GM12891 (cell line): ENCODE measurements at regions not wholly inside any gene's neighbourhood (a gene's known extent, or its start where the extent isn't known, plus 50 kb on each side); places are given as distances from the start of the nearest gene placed in this dataset.
"Not testable (repeated sequence)": the region's sequence is repeated elsewhere in the genome, so short reads cannot be mapped to it uniquely, and the experiment has no call there.

Source experiments
- DNase-seq: peaks from one replicate; pipeline ENCODE4 v3.0.0; 2011; ENCODE audit warnings: low spot score; ENCODE audit not compliant: insufficient read length
- FAIRE-seq: peaks from 2 replicates; lab custom pipeline; 2011; peaks lifted over from hg19 to GRCh38; lab: Jason Lieb, UNC
- PAX5 ChIP-seq: IDR thresholded peaks from 2 replicates; pipeline ENCODE4 v1.6.1; 2011; ENCODE audit warnings: low read length, moderate library complexity, mild to moderate bottlenecking; ENCODE audit not compliant: insufficient read depth, severe bottlenecking
- POLR2A ChIP-seq: IDR thresholded peaks from 2 replicates; pipeline ENCODE4 v1.6.1; 2011; ENCODE audit warnings: low read depth, low read length, control low read depth
- POLR2AphosphoS5 ChIP-seq: IDR thresholded peaks from 2 replicates; pipeline ENCODE4 v1.6.1; 2011; ENCODE audit warnings: low read depth, low read length, control low read depth
- POU2F2 ChIP-seq: IDR thresholded peaks from 2 replicates; pipeline ENCODE4 v1.6.1; 2011; ENCODE audit warnings: low read depth, mild to moderate bottlenecking, control low read depth, low read length, moderate library complexity
- SPI1 ChIP-seq: IDR thresholded peaks from 2 replicates; pipeline ENCODE4 v1.6.1; 2011; ENCODE audit warnings: low read depth, low read length, control low read depth
- TAF1 ChIP-seq: IDR thresholded peaks from 2 replicates; pipeline ENCODE4 v1.6.1; 2011; ENCODE audit warnings: low read depth, low read length, control low read depth

- no peak for TF ChIP-seq TAF1
- TF ChIP-seq POLR2A, result no peak
- TF ChIP-seq SPI1, result no peak
- no peak for TF ChIP-seq POU2F2
- TF ChIP-seq PAX5, result no peak
- no peak for TF ChIP-seq POLR2AphosphoS5
- no peak for DNase-seq
- FAIRE-seq, result no peak
Observed at GRCh38 chr4:181078196-181078595, 1165.0 kb upstream of the TENM3 start.

GRCh38 chr4:181083757-181084361 is 1159.3 kb upstream of the TENM3 start:
- FAIRE-seq, result no peak
- DNase-seq, result no peak
- no peak for TF ChIP-seq TAF1
- TF ChIP-seq POU2F2, result no peak
- TF ChIP-seq SPI1, result no peak
- no peak for TF ChIP-seq POLR2A
- TF ChIP-seq PAX5, result no peak
- TF ChIP-seq POLR2AphosphoS5, result no peak

- FAIRE-seq (no peak), DNase-seq (no peak)
- no peak for TF ChIP-seq POU2F2
- TF ChIP-seq SPI1, result no peak
- no peak for TF ChIP-seq POLR2AphosphoS5
Observed at GRCh38 chr4:181085557-181085956, 1157.6 kb upstream of the TENM3 start.

GRCh38 chr4:181105487-181105886 is 1137.7 kb upstream of the TENM3 start:
- no peak for DNase-seq
- no peak for TF ChIP-seq TAF1
- no peak for TF ChIP-seq POLR2A
- TF ChIP-seq PAX5, result no peak
- TF ChIP-seq POLR2AphosphoS5, result no peak
- no peak for TF ChIP-seq SPI1
- no peak for TF ChIP-seq POU2F2
- FAIRE-seq, result no peak

DNA sequence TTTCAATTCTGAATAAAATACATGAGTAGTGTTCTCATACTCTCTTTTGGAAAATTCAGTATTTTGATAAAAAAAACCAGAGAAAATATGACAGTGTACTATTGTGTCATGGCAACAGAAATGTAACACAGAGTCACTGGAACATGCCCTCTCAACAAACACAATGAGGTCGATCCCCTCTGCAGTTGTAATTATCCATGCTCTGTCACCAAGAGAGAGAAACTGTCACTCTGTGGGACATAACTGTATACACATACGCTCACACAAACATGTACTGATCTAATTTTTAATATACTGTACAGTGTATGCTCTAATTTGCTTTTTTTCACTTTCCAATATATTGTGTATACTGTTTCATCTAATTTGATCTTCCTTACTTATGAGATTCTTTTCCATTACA is 1136.8 kb upstream of the TENM3 start:
- no peak for FAIRE-seq
- DNase-seq, result no peak
- no peak for TF ChIP-seq POLR2A
- no peak for TF ChIP-seq TAF1
- no peak for TF ChIP-seq SPI1
- no peak for TF ChIP-seq POLR2AphosphoS5
- no peak for TF ChIP-seq POU2F2
- TF ChIP-seq PAX5, result no peak

DNA sequence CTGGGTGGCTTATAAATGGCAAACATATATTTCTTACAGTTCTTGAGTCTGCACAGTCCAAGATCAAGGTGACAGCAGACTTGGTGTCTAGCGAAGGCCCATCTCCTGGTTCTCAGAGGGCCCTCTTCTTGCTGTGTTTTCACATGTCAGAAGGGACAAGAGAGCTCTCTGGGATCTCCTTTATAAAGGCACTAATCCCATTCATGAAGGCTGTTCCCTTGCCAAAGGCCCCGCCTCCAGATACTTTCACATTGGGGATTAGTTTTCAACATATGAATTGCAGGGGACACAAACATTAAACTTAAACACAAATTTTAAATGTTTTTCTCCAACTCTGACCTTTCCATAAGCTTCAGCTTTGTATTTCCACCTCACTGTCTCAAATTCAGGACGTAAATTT is 1135.0 kb upstream of the TENM3 start:
- no peak for TF ChIP-seq PAX5
- TF ChIP-seq POU2F2, result no peak
- TF ChIP-seq POLR2A, result no peak
- no peak for TF ChIP-seq SPI1
- no peak for TF ChIP-seq TAF1
- TF ChIP-seq POLR2AphosphoS5, result no peak
- no peak for FAIRE-seq
- no peak for DNase-seq

GRCh38 chr4:181119186-181119585 is 1124.0 kb upstream of the TENM3 start:
- DNase-seq (no peak), FAIRE-seq (no peak)
- TF ChIP-seq TAF1 (no peak), POU2F2 (no peak), POLR2A (no peak), POLR2AphosphoS5 (no peak), SPI1 (no peak), PAX5 (no peak)

DNA sequence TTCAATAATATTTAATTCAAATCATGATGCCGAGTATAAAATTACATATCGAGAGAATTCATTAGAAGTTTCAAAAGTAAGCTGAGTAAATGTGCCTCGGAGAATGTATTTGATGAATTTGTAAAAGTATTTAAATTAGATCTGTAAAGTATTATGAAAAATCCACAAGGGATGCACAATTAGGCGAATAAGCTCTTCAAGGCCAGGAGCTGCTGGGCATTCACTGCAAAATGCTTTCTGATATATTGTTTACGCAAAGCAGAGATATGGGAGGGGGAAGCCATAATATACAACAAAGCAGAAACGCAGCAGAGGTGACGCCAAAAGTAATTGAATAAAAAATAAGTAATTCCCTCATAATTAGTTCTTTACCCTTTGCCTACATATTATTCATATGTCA is 1121.5 kb upstream of the TENM3 start:
- no peak for FAIRE-seq
- DNase-seq, result no peak
- TF ChIP-seq POLR2A, result no peak
- TF ChIP-seq PAX5, result no peak
- TF ChIP-seq SPI1, result no peak
- no peak for TF ChIP-seq POLR2AphosphoS5
- TF ChIP-seq POU2F2, result no peak
- no peak for TF ChIP-seq TAF1

DNA sequence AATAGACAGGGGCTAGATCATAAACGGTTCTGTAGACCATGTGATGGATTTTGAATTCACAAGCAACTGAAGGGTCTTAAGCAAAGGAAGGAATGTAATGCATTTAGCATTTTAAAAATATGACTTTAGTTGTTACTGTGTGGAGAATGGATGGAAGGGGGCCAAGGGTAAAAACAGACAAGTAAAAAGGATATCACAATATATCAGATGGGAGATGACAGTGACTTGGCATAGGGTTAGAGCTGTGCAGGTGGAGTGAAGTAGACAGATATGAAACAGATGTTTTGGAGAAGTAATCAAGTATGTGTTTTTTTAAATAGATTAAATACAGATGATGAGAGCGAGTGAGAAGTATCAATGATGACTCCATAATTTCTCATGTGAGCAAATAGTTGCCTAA is 1116.0 kb upstream of the TENM3 start:
- FAIRE-seq (no peak), DNase-seq (no peak)
- TF ChIP-seq POU2F2 (no peak), PAX5 (no peak), POLR2A (no peak), TAF1 (no peak), POLR2AphosphoS5 (no peak), SPI1 (no peak)

DNA sequence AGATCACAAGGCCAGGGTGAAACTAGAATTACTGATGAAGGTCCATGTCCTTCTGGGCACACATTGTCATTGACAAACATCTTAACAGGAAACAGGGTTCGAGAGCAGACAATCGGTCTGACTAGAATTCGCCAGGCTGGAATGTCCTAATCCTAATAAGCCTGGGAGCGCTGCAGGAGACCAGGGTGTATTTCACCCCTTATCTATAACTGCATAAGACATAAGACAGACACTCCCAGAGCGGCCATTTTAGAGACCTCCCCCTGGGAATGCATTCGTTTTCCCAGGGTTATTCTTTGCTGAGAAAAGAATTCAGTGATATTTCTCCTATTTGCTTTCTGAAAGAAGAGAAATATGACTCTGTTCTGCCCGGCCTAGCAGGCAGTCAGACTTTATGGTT is 1112.9 kb upstream of the TENM3 start:
- not testable (repeated sequence) for FAIRE-seq, DNase-seq
